ENCODE measurements at regions not wholly inside any gene's neighbourhood (a gene's known extent, or its start where the extent isn't known, plus 50 kb on each side); places are given as distances from the start of the nearest gene placed in this dataset.

GRCh38 chr4:18508786-18509185, 487.2 kb upstream of the LCORL start:
- Mint-ChIP-seq H3K27me3 (ENCODE audit: low read depth, poor library complexity) (peaks cover 6% of the 10 kb centered on the region), H3K4me3 (no peak overlapping the region), H3K36me3 (ENCODE audit: low read depth) (no peaks in the 10 kb centered on the region), H3K4me1 (no peaks in the 10 kb centered on the region), H3K27ac (no peak overlapping the region), H3K9me3 (no peaks in the 10 kb centered on the region)
- no peak for DNase-seq
- no peak for TF ChIP-seq CTCF (IDR thresholded peaks at IDR 0.05)

GRCh38 chr4:18480928-18481327, 459.4 kb upstream of the LCORL start:
- H3K36me3 Mint-ChIP-seq (ENCODE audit: low read depth) = no peaks in the 10 kb centered on the region
- H3K4me3 Mint-ChIP-seq = no peak overlapping the region
- H3K9me3 Mint-ChIP-seq = peaks cover 32% of the 10 kb centered on the region
- no peak for DNase-seq
- TF ChIP-seq CTCF (IDR thresholded peaks at IDR 0.05) = no peak
- no peaks in the 10 kb centered on the region for H3K27me3 Mint-ChIP-seq (ENCODE audit: low read depth, poor library complexity)
- H3K4me1 Mint-ChIP-seq = no peaks in the 10 kb centered on the region
- no peak overlapping the region for H3K27ac Mint-ChIP-seq

- Mint-ChIP-seq H3K4me3 (no peak overlapping the region), H3K27me3 (ENCODE audit: low read depth, poor library complexity) (no peaks in the 10 kb centered on the region), H3K4me1 (no peaks in the 10 kb centered on the region), H3K36me3 (ENCODE audit: low read depth) (no peaks in the 10 kb centered on the region), H3K27ac (no peak overlapping the region), H3K9me3 (peaks cover 31% of the 10 kb centered on the region)
- no peak for DNase-seq
- TF ChIP-seq CTCF (IDR thresholded peaks at IDR 0.05) = no peak
Observed at GRCh38 chr4:18480342-18480741, 458.8 kb upstream of the LCORL start.

GRCh38 chr4:18479825-18480224, 458.3 kb upstream of the LCORL start:
- no peak for DNase-seq
- no peak overlapping the region for H3K4me3 Mint-ChIP-seq
- H3K27ac Mint-ChIP-seq = no peak overlapping the region
- H3K27me3 Mint-ChIP-seq (ENCODE audit: low read depth, poor library complexity) = no peaks in the 10 kb centered on the region
- H3K4me1 Mint-ChIP-seq = no peaks in the 10 kb centered on the region
- peaks cover 28% of the 10 kb centered on the region for H3K9me3 Mint-ChIP-seq
- H3K36me3 Mint-ChIP-seq (ENCODE audit: low read depth) = no peaks in the 10 kb centered on the region
- TF ChIP-seq CTCF (IDR thresholded peaks at IDR 0.05) = no peak

GRCh38 chr4:18463987-18464559, 442.5 kb upstream of the LCORL start:
- Mint-ChIP-seq H3K27ac (no peak overlapping the region), H3K9me3 (no peaks in the 10 kb centered on the region)
- TF ChIP-seq CTCF (IDR thresholded peaks at IDR 0.05) = no peak

GRCh38 chr4:18458465-18458864, 436.9 kb upstream of the LCORL start:
- Mint-ChIP-seq H3K4me3 (no peak overlapping the region), H3K27ac (no peak overlapping the region), H3K4me1 (peaks cover 4% of the 10 kb centered on the region), H3K9me3 (no peaks in the 10 kb centered on the region), H3K27me3 (ENCODE audit: low read depth, poor library complexity) (peaks cover under 1% of the 10 kb centered on the region), H3K36me3 (ENCODE audit: low read depth) (no peaks in the 10 kb centered on the region)
- no peak for TF ChIP-seq CTCF (IDR thresholded peaks at IDR 0.05)
- DNase-seq = no peak

More at GRCh38 chr4:18463987-18464559, 442.5 kb upstream of the LCORL start:
- H3K4me3 Mint-ChIP-seq = no peak overlapping the region
- H3K36me3 Mint-ChIP-seq (ENCODE audit: low read depth) = no peaks in the 10 kb centered on the region
- H3K4me1 Mint-ChIP-seq = no peaks in the 10 kb centered on the region
- peaks cover 2% of the 10 kb centered on the region for H3K27me3 Mint-ChIP-seq (ENCODE audit: low read depth, poor library complexity)
- DNase-seq = no peak
